H1 (cell line): ENCODE measurements at regions not wholly inside any gene's neighbourhood (a gene's known extent, or its start where the extent isn't known, plus 50 kb on each side); places are given as distances from the start of the nearest gene placed in this dataset.

ENCODE experiments used
- CHD2 ChIP-seq: IDR thresholded peaks from 2 replicates; pipeline ENCODE4 v1.6.1; 2012; ENCODE audit warnings: low read length, improper control_type of control experiment
- CREB1 ChIP-seq: IDR thresholded peaks from 2 replicates; pipeline ENCODE4 v1.6.1; 2012; ENCODE audit warnings: inconsistent platforms
- EP300 ChIP-seq, 2 experiments: IDR thresholded peaks; 1 replicate in 1 of 2; 2 replicates in 1 of 2; pipeline ENCODE4 v1.6.1; 2011 to 2012; ENCODE audit warnings: low read depth in 2 of 2, low read length in 2 of 2, mild to moderate bottlenecking in 2 of 2, borderline replicate concordance in 1 of 2, inconsistent platforms in 1 of 2, moderate library complexity in 1 of 2
- GTF2F1 ChIP-seq: IDR thresholded peaks from 2 replicates; pipeline ENCODE4 v1.6.1; 2012; ENCODE audit warnings: low read depth, low read length, improper control_type of control experiment, borderline replicate concordance
- KDM1A ChIP-seq: fragments of 200-600, 300-600 bp; sonication (generic); IDR thresholded peaks from 2 replicates; pipeline ENCODE4 v1.7.1; 2016; ENCODE audit warnings: mild to moderate bottlenecking, low read length, borderline replicate concordance
- RAD21 ChIP-seq, 2 experiments: IDR thresholded peaks in 1 of 2; conservative IDR thresholded peaks in 1 of 2; 2 replicates each; pipeline ENCODE4 v1.6.1; 2011; ENCODE audit warnings: low read depth in 2 of 2, low read length in 2 of 2, improper control_type of control experiment in 1 of 2, inconsistent platforms in 1 of 2, mild to moderate bottlenecking in 1 of 2, moderate library complexity in 1 of 2
- RFX5 ChIP-seq: IDR thresholded peaks from 2 replicates; pipeline ENCODE4 v1.6.1; 2011; ENCODE audit warnings: low read depth, low read length, improper control_type of control experiment, borderline replicate concordance
- TAF1 ChIP-seq: IDR thresholded peaks from 2 replicates; pipeline ENCODE4 v1.6.1; 2011; ENCODE audit warnings: mild to moderate bottlenecking, low read depth, low read length
- TF ChIP-seq, protein P1 (sequence below), 3 experiments: IDR thresholded peaks; 1 replicate in 2 of 3; 2 replicates in 1 of 3; pipeline versions ENCODE4 v1.5.1 to v1.6.1; 2011; ENCODE audit warnings: low read length in 3 of 3, mild to moderate bottlenecking in 3 of 3, inconsistent platforms in 2 of 3, low read depth in 1 of 3, moderate library complexity in 1 of 3; ENCODE audit not compliant: insufficient read depth in 1 of 3; ENCODE audit errors: control extremely low read depth in 1 of 3

DNA sequence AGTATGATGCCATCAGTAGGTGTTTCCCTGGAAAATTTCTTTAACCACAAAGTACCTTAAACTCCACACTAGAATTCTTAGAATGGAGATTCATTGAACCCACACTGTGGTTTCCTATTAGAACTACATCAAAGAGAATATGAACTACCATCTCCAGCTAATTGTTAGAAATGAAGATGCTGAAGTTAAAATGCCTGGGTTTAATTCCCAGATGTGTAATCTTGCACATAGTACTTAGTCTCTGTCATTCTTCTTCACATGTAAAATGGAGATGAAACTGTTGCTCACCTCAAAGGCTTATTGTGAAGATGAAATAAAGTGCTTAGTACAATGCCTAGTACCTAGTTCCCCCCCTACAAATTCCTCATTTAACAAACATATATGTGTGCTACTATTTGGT lies 303.3 kb upstream of the CCNG1 start:
- TF ChIP-seq, protein P1, sequence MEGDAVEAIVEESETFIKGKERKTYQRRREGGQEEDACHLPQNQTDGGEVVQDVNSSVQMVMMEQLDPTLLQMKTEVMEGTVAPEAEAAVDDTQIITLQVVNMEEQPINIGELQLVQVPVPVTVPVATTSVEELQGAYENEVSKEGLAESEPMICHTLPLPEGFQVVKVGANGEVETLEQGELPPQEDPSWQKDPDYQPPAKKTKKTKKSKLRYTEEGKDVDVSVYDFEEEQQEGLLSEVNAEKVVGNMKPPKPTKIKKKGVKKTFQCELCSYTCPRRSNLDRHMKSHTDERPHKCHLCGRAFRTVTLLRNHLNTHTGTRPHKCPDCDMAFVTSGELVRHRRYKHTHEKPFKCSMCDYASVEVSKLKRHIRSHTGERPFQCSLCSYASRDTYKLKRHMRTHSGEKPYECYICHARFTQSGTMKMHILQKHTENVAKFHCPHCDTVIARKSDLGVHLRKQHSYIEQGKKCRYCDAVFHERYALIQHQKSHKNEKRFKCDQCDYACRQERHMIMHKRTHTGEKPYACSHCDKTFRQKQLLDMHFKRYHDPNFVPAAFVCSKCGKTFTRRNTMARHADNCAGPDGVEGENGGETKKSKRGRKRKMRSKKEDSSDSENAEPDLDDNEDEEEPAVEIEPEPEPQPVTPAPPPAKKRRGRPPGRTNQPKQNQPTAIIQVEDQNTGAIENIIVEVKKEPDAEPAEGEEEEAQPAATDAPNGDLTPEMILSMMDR (IDR thresholded peaks at IDR 0.05; ENCODE audit: control extremely low read depth in 1 of 3, insufficient read depth in 1 of 3, low read depth in 1 of 3, low read length in 3 of 3) = no peak
- TF ChIP-seq CREB1 (no peak), RFX5 (no peak), TAF1 (no peak), KDM1A (no peak), RAD21 (IDR thresholded peaks at IDR 0.05 in 1 of 2, conservative IDR thresholded peaks at IDR 0.05 in 1 of 2; ENCODE audit: low read depth in 2 of 2, low read length in 2 of 2) (no peak), GTF2F1 (no peak), EP300 (IDR thresholded peaks at IDR 0.05; ENCODE audit: borderline replicate concordance in 1 of 2, low read depth in 2 of 2, low read length in 2 of 2) (no peak), CHD2 (no peak)
